ENCODE measurements at regions not wholly inside any gene's neighbourhood (a gene's known extent, or its start where the extent isn't known, plus 50 kb on each side); places are given as distances from the start of the nearest gene placed in this dataset.
"Not testable (repeated sequence)": the region's sequence is repeated elsewhere in the genome, so short reads cannot be mapped to it uniquely, and the experiment has no call there.

DNA sequence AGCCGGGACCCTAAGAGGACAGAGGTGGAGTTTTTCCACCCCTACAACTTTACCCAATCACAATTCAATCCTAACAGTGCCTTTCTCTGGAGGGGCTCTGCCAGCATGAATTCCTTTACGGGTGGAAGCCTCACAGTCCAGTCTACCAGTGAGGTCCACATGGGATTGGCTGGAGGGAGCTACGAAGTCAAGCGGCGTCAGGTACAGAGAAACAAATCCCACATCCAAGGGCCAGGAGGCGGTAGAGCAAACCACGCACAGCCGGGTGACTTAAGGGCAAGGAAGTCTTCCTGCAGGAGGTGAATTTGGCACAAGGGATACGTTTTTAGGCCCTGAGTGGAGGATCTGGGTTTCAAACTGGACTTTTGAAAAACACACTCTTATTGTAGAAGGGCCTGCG, 199.6 kb downstream of the UQCRFS1 start:
- no peak for DNase-seq (ENCODE audit: low spot score)

DNA sequence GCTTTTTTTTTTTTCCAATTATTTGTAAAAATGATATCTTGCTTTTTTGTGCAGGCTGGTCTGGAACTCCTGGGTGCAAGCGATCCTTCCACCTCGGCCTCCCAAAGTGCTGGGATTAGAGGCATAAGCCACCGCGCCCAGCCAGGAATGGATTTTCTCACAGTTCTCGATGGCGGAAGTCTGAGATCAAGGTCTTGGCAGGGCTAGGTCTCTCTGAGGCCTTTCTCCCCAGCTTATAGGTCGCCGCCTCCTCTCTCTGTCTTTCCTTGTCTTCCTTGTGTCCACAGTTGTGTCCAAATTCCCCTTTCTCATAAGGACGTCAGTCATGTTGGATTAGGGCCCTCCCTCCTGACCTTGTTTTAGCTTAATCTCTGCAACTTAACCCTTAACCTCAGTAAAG, 200.5 kb downstream of the UQCRFS1 start:
- no peak for DNase-seq (ENCODE audit: low spot score)

DNA sequence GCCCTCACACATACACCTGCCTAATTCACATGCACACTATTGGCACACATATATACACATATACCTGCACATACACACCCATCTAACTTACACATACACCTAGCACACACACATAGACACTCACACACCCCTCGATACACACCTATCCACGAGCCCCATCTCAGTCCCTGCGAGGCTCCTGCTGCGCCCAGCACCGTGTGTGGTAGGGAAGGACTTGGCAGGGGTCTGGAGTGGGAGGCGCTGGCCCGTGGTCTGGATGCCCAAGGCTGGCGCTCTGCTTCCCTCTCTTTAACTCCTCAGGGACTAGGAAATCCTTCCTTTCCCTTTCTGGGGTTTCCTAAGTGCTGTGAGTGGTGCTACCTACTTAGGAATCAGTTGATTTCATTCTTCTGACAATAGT, 202.7 kb downstream of the UQCRFS1 start:
- DNase-seq (ENCODE audit: low spot score): no peak

DNA sequence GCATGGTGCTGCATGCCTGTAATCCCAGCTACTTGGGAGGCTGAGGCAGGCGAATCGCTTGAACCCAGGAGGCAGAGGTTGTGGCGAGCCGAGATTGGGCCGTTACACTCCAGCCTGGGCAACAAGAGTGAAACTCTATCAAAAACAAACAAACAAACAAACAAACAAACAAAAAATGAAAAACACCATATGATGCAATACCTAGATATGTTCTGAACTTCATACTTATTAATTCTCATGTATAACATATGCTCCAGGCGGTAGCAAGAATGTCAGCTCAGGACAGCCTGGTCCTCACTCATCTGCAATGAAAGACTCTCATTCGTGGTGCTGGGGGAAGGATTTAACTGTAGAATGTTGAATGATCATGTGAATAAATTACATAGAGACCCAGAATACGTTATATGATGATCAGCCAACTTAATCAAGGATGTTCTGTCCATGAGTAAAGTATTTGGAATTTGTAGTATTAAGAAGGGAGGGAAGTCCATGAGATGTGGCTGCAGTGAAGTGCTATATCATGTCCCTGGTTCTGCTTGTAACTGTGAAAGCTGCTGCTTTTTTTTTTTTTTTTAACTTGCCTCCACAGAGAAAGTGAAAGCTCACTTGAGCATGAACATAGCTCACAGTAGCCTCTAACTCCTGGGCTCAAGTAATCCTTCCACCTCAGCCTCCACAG, 206.8 kb downstream of the UQCRFS1 start:
- DNase-seq (ENCODE audit: low spot score): no peak

DNA sequence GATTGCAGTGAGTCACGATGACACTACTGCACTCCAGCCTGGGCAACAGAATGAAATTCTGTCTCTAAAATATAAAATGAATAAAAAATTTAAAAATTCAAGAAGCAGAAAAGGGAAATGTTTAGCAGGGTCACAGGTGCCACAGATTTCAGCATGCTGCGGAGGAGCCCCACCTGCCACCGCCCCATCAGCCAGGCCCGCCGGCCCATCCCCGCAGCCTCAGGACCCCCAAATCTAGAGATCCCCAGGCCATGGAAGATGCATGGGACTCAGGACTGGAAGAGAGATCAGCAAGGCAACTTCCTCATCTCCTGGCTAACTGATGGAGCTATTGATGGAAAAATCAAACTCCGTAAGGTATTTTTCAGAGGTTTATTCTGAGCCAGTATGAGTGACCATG, 208.2 kb downstream of the UQCRFS1 start:
- DNase-seq (ENCODE audit: low spot score): no peak

DNA sequence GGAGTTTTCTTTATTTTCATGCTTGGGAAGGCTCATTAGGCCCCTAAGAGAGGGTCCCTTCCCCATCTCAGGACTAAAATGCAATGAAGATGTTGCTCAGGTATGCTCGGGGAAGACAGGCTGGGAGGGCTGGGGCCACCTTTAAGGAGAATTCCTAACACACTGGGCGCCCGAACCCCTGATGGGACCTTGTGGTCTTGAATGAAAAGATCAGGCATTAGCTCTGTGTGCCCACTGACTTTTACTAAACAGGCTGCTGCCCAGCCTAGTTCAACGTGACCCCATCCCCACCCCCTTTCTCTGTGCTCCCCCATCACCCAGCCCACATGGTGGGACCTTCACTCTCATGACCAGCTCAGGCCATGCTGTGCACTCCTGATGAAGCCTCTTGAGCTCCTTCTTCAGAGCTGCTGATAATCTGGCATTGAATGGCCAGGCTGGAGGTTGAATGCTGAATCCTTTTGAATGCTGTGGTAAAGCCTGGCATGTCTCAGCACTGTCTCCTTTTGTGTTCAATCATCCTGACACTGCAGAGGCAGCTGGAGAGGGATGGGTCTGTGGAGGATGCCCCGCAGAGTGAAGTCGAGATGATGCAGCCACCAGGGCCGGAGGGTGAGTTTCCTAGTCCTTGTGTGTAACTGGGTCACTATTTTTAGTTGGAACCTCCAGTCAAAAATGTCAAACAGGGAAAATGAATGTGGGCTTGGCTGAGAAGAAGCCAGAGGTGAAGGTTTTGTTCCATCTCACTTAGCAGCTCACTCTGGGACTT, 209.1 kb downstream of the UQCRFS1 start:
- no peak for DNase-seq (ENCODE audit: low spot score)

DNA sequence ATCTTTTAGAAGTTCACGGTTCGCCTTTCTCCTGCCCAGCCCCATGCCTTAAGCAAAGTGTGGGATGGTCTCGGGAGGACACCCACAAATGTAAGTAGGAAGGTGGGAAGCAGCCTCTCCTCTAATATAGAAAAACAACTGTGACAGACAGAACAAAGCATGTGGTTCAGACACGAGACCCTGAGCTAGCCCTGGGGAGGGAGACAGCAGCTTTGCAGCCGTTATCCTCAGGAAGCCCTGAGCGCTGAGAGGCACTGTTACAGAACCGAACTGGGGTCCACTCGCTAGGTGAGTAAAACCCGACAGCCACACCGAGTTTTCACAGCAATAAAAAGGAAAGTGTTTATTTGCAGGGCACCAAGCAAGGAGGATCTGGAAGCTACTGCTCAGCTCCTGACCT, 210.6 kb downstream of the UQCRFS1 start:
- DNase-seq (ENCODE audit: low spot score): no peak

DNA sequence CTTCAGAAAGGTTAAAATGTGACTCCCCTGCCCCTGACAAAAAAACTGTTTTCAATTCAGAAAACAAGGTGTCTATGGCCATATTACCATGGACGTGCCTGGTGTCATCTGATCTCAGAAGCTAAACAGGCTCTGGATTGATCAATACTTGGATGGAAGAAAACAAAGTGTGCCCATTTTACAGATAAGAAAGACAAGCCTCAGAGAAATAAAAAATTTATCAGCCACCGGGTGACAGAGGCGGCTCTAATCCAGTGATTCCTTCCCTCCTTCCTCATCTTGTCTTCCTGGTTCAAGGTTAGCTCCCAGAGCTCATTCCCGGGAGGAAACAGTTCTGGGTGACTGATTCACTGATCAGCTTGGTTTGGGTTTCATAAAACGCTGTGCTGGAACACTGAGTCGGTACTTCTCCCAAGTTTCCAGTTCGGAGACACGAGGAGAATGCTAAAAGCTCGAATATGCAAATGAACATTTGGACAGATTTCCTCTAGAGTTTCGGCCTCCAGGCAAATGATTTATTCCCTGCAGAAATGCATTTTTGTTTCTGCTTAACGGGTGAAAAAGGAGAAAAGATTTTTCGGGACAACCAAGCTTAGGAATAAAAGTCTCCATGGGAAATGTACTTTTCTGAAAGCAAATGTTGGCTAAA, 211.2 kb downstream of the UQCRFS1 start:
- DNase-seq (ENCODE audit: low spot score): no peak

DNA sequence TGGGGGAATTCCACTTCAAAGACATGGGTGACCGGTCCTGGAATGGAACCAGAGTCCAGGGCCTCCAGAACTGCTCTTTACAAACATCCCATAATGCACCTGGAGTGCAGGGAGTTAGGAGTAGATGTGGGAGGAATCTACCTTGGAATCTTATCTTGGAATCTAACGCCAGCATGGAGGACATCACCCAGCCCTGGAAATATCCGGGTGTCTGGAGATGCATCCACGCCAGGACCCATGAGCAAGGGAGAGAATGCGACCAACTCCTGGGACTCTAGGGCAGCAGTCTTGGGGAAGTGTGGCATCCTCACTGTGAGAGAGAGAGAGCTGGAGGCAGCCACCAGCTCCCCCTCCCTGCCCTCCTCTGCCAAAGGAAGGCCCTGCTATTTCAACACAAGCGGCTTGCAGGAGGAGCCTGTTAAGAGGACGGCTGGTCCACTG, 211.8 kb downstream of the UQCRFS1 start:
- no peak for DNase-seq (ENCODE audit: low spot score)

DNA sequence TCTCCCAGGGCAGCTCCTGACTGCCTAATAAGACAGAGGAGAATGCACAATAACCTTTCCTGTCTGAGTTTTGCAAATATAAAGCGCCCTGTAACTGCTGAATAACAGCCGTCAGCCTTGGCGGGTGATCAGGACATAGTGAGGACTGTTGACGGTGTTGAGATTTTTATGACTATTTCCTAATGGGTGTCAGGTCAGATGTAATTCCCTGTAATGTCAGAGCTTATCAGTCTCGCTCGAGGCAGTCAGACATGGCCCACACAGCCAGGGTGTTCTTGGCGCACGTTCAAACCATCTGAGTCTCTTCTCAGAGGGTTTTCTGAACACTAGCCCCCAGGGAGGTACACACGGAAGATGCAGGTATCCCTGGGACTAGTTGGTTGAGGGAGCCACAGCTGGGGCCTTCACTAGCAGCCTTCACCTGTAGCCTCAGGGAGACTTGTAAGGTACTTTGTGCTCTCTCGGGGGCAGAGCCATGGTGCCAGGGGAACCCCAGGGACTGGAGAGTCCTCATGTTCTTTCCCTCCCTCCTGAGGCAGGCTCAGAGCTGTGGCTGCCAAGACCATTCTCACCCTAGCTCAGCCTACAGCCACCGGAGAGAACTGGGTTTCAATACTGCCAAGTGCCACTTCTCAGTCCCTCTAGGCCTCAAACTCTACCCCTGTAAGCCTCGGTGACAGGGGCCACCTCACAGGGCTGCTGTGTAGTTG, 213.1 kb downstream of the UQCRFS1 start:
- DNase-seq (ENCODE audit: low spot score): no peak

DNA sequence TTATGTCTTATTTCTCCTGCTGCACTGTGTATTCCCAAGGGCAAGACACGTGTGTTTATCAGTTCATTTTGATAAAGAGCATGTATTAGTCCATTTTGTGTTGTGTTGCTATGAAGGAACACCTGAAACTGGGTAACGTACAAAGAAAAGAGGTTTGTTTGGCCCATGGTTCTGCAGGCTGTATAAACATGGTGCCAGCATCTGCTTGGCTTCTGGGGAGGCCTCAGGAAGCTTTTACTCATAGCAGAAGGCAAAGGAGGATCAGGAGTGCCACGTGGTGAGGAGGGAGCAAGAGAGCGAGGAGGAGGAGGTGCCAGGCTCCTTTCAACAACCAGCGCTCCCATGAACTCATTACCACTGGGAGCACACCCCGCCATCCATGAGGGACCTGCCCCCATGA, 214.0 kb downstream of the UQCRFS1 start:
- DNase-seq (ENCODE audit: low spot score): no peak

DNA sequence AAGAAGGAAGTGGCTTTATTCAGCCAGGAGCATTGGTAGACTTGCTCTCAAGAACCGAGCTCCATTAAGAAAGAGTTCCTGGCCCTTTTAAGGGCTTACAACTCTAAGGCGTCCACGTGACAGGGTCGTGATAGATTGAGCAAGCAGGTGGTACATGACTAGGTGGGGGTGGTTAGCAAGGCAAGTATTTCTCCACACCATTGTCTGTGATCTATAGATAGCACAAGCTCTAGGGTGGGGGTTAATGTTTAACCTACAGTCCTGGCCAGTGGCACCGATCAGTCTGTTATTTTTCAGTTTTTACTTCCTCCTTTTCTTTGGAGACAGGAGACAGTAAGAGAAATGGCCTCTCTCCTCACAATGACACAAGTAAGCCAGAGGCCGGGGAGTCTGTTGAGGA, 215.1 kb downstream of the UQCRFS1 start:
- not testable (repeated sequence) for DNase-seq (ENCODE audit: low spot score)

DNA sequence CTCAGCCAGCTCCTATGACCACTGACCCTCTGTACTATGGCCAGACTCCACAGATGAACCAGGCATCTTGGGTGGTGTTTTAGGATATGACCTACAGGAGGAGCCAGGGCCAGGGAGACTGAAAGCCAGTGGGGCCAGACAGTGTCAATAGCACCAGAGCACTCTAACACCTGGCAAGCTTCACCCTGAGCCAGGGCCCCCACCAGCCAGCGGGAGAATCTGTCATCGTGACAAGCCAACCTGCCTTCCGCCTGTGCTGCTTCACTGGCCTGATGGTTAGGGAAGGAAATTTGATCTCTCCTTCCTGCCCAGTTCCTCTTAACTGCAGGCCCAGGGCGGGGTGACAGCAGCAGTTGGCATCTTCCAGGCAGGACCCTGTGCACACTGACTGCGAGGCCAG, 222.4 kb downstream of the UQCRFS1 start:
- DNase-seq (ENCODE audit: low spot score): no peak

DNA sequence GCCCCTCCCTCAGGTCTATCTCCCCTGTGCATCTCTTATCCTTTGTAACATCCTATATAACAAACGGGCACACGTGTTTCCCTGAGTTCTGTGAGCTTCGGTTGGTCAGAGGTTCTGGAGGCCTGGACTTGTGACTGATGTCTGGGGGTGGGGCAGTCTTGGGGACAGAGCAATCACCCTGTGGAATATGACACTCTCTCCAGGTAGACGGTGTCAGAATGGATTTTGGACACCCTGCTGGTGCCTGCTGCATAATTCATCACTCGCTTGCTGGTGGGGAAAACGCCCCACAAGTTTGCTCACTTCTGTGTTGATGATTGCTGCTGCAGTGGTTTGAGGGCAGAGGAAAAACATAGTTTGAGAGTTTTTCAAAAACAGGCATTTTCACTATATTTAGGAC, 223.2 kb downstream of the UQCRFS1 start:
- no peak for DNase-seq (ENCODE audit: low spot score)

DNA sequence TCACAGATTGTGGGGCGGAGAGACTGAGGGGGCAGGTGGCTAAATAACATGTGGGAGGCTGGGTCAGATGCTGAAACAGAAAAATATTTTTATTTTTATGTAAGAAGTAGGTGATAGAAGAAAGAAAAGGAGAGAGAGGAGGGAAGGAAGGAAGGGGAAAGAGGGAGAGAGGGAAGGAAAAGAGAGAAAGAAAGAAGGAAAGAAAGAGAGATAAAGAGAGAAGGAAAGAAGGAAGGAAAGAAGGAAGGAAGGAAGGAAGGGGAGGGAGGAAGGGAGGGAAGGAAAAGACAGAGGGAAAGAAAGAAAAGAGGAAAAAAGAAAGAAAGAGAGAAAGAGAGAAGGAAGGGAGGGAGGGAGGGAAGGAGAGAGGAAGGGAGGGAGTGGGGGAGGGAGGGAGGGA, 224.9 kb downstream of the UQCRFS1 start:
- no peak for DNase-seq (ENCODE audit: low spot score)

DNA sequence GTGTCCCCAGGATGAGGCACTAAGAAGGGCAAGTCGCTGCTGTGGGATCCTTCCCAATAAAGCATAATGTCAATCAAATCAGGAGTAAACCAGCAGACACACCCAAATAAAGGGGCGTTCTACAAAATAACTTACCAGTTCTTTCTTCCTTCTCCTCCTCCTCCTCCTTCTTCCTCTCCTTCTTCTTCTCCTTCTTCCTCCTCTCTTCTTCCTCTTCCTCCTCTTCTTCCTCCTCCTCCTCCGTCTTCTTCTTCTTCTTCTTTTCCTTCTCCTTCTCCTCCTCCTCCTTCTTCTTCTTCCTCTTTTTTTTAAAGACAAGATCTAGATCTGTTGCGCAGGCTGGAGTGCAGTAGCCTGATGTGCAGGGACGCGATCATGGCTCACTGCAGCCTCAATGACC, 225.8 kb downstream of the UQCRFS1 start:
- no peak for DNase-seq (ENCODE audit: low spot score)

DNA sequence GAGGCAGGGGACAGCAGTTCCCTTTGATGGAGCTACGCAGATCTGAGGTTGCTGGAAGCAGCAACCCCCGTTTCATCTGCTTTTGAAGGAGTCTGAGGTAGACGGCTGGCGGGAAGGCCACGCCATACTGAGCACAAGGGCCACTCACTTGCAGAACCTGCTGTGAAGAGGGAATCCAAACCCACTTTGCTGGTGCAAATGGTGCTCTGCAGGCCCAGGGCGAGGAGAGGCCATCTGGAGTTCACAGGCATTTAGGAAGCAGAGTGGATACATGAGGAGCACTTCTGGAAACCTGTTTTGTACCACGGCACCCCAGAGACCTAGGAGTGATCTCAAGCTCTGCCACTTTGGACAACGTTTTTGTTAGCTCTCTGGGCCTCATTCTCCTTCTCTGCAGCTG, 227.8 kb downstream of the UQCRFS1 start:
- no peak for DNase-seq (ENCODE audit: low spot score)

DNA sequence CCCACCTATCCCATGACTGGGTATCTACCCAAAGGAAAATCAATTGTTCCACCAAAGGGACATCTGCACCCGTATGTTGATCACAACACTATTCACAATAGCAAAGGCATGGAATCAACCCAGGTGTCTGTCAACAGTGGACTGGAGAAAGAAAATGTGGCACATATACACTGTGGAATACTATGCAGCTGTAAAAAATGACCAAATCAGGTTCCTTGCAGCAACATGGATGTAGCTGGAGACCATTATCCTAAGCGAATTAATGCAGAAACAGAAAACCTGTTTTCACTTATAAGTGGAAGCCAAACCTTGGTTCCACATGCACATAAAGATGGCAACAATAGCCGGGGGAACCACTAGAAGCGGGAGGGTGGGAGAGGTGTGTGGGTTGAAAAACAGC, 228.6 kb downstream of the UQCRFS1 start:
- no peak for DNase-seq (ENCODE audit: low spot score)

DNA sequence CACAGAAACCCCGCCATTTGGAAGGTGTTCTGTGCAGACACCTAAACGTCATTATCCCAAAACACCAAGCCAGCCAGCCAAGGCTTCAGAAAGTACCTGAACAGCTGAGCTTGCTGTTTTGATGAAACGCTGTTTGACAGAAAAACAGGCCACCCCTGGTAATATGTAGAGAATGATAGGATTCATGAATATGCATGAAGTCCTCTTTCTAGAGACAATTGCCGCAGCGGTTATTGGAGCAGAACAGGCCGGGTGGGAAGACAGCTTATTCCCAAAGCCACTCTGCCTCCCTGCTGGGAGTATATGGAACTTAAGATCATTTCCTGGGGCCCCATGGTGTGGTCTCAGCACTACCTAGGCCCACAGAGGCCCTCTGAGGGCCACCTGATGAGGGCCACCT, 229.5 kb downstream of the UQCRFS1 start:
- no peak for DNase-seq (ENCODE audit: low spot score)

DNA sequence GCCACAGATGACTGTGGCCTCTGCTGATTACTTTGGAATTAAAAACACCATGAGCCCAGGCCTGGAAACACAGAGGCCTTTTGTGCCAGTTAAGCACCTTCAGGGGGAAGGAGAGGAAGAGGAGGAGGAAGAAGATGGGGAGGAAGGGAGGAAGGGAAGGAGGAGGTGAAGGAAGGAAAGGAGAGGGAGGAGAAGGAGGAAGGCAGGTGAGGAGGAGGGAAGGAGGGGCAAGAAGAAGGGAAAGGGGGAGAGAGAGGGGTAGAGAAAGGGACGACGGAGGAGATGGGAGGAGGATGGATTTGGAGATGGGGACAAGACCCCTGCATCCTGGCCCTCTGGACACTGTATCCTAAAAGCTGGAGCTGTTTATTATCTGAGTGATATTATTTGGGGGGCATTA, 231.0 kb downstream of the UQCRFS1 start:
- no peak for DNase-seq (ENCODE audit: low spot score)

DNA sequence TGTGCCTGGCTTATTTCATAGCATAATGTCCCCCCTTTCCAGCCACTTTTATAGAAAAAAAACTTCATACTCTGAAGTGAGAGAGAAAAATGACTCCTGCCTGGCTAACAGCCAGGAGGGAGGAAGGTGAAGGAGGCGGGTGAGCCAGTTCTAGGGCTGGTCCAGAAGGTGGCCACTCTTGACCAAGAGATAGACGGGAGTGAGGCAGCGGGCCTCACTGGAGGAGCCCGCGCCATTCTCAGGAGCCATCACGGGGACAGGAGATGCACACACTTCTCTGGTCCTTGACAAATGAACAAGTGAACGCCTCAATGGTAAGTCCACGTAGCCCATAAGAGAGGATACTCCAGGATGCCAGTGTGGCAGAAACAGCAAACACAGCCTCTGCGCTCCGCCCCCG, 231.4 kb downstream of the UQCRFS1 start:
- no peak for DNase-seq (ENCODE audit: low spot score)

DNA sequence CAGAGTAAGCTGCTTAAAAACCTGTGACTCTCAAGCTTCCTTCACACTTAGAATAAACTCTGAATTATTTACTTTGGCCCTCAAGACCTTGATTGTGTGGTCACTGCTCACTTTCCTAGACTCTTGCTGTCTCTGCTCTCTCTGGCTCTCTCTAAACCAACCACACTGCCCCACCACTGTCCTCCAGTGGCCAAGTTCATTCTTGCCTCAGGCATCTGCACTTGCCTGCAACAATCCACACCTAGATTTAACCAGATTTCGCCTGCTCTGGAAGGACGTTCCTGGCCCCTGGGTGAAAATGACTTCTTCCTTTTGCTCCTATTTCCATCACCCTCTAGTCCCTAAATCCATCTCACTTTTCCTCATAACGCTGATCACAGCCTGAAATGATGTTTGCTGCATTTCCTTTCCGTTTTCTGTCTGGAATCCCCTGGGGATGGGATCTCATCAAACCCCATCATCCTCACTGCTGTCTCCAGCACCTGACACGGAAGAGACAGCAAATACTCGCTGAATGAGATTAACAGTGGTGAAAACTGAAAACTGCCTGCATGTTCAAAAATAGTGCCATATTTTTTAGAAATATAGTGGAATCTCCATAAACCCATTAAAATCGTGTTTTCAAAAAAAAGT, 232.6 kb downstream of the UQCRFS1 start:
- DNase-seq (ENCODE audit: low spot score): no peak
